Ovary (tissue), 3 donors: ENCODE measurements at regions not wholly inside any gene's neighbourhood (a gene's known extent, or its start where the extent isn't known, plus 50 kb on each side); places are given as distances from the start of the nearest gene placed in this dataset.

Source experiments
- CTCF ChIP-seq, 3 donors: fragments of 450-650 bp in 2 of 3; fragments of 200-600 bp in 1 of 3; IDR thresholded peaks; one replicate each; pipeline versions ENCODE4 v1.5.1 to v1.8.0; 2016 to 2022; ENCODE audit warnings: antibody characterized with exemption in 3 of 3, mild to moderate bottlenecking in 1 of 3
- POLR2A ChIP-seq: fragments of 450-650 bp; IDR thresholded peaks from one replicate; pipeline ENCODE4 v1.6.1; 2017; ENCODE audit warnings: antibody characterized with exemption, mild to moderate bottlenecking, moderate library complexity
- donor health status: DM: no; HTN: no; CAD: no.

- TF ChIP-seq CTCF (IDR thresholded peaks at IDR 0.05): no peak
- no peak for TF ChIP-seq POLR2A
These were observed 488.8 kb downstream of the BCAT1 start for GRCh38 chr12:24460099-24460498.
